MM.1S (cell line): ENCODE measurements at regions not wholly inside any gene's neighbourhood (a gene's known extent, or its start where the extent isn't known, plus 50 kb on each side); places are given as distances from the start of the nearest gene placed in this dataset.

ENCODE experiments used
- DNase-seq: peaks from one replicate; pipeline ENCODE4 v3.0.0-alpha.2; 2015
- H2AFZ ChIP-seq: fragments of 300-600 bp; sonication (generic); 2 replicates; pipeline ENCODE4 v1.6.0; 2016; ENCODE audit warnings: antibody characterized with exemption, low read length
- H3F3A ChIP-seq: fragments of 300-600 bp; sonication (generic); 2 replicates; pipeline ENCODE4 v1.6.1; 2016; ENCODE audit warnings: mild to moderate bottlenecking, antibody characterized with exemption, low read length, moderate library complexity, mixed read lengths; ENCODE audit not compliant: insufficient read depth
- H3K27ac ChIP-seq: fragments of 300-600 bp; sonication (generic); 2 replicates; pipeline ENCODE4 v1.5.1; 2016; ENCODE audit warnings: mild to moderate bottlenecking, low read length
- H3K27me3 ChIP-seq: fragments of 300-600 bp; sonication (generic); replicated peaks from 2 replicates; pipeline ENCODE4 v1.6.0; 2016; ENCODE audit warnings: low read length; ENCODE audit not compliant: insufficient read depth
- H3K36me3 ChIP-seq: fragments of 300-600 bp; sonication (generic); replicated peaks from 2 replicates; pipeline ENCODE4 v1.6.1; 2016; ENCODE audit warnings: mild to moderate bottlenecking, low read length, mixed read lengths; ENCODE audit not compliant: insufficient read depth
- H3K4me1 ChIP-seq: fragments of 300-600 bp; sonication (generic); 2 replicates; pipeline ENCODE4 v1.6.1; 2016; ENCODE audit warnings: low read length, mixed read lengths
- H3K4me2 ChIP-seq: fragments of 300-600 bp; sonication (generic); 2 replicates; pipeline ENCODE4 v1.6.0; 2016; ENCODE audit warnings: low read depth, low read length
- H3K4me3 ChIP-seq: fragments of 300-600 bp; sonication (generic); 2 replicates; pipeline ENCODE4 v1.5.1; 2016; ENCODE audit warnings: low read length, mixed read lengths
- H3K79me2 ChIP-seq: fragments of 300-600 bp; sonication (generic); 2 replicates; pipeline ENCODE4 v1.6.1; 2016; ENCODE audit warnings: mixed run types, low read length, mixed read lengths
- H3K9ac ChIP-seq: fragments of 300-600 bp; sonication (generic); 2 replicates; pipeline ENCODE4 v1.6.1; 2016; ENCODE audit warnings: low read length, mixed read lengths
- H3K9me2 ChIP-seq: fragments of 300-600 bp; sonication (generic); replicated peaks from 2 replicates; pipeline ENCODE4 v1.6.1; 2016; ENCODE audit warnings: mild to moderate bottlenecking, low read length, mixed read lengths; ENCODE audit not compliant: insufficient read depth
- H3K9me3 ChIP-seq: fragments of 300-600 bp; sonication (generic); replicated peaks from 2 replicates; pipeline ENCODE4 v1.6.1; 2016; ENCODE audit warnings: mild to moderate bottlenecking, low read length, mixed read lengths; ENCODE audit not compliant: insufficient read depth
- H4K20me1 ChIP-seq: fragments of 300-600 bp; sonication (generic); 2 replicates; pipeline ENCODE4 v1.6.1; 2016; ENCODE audit warnings: mild to moderate bottlenecking, low read length, moderate library complexity, mixed read lengths; ENCODE audit not compliant: insufficient read depth
- EZH2 ChIP-seq: fragments of 300-600 bp; sonication (generic); optimal IDR thresholded peaks from 2 replicates; pipeline ENCODE3; 2017; ENCODE audit warnings: low read depth, mild to moderate bottlenecking, antibody characterized with exemption, low read length, mixed read lengths
- EZH2phosphoT487 ChIP-seq: fragments of 300-600 bp; sonication (generic); IDR thresholded peaks from 2 replicates; pipeline ENCODE4 v1.6.1; 2018; ENCODE audit warnings: antibody characterized with exemption, low read length
- TF ChIP-seq, protein P1 (sequence below): fragments of 300-600 bp; sonication (generic); IDR thresholded peaks from 2 replicates; pipeline ENCODE4 v1.5.1; 2016; ENCODE audit warnings: antibody characterized with exemption, low read length, mixed read lengths

- Histone ChIP-seq H3K9me2 (no peaks in the 10 kb centered on the region), H3K9ac (no peak overlapping the region), H3K4me2 (no peak overlapping the region), H3F3A (no peaks in the 10 kb centered on the region), H2AFZ (no peak overlapping the region), H3K27me3 (no peaks in the 10 kb centered on the region), H3K79me2 (no peaks in the 10 kb centered on the region), H3K27ac (no peak overlapping the region), H3K4me3 (no peak overlapping the region), H3K36me3 (no peaks in the 10 kb centered on the region), H4K20me1 (no peaks in the 10 kb centered on the region), H3K9me3 (no peaks in the 10 kb centered on the region), H3K4me1 (no peaks in the 10 kb centered on the region)
- TF ChIP-seq EZH2 (no peak), EZH2phosphoT487 (no peak)
- TF ChIP-seq, protein P1, sequence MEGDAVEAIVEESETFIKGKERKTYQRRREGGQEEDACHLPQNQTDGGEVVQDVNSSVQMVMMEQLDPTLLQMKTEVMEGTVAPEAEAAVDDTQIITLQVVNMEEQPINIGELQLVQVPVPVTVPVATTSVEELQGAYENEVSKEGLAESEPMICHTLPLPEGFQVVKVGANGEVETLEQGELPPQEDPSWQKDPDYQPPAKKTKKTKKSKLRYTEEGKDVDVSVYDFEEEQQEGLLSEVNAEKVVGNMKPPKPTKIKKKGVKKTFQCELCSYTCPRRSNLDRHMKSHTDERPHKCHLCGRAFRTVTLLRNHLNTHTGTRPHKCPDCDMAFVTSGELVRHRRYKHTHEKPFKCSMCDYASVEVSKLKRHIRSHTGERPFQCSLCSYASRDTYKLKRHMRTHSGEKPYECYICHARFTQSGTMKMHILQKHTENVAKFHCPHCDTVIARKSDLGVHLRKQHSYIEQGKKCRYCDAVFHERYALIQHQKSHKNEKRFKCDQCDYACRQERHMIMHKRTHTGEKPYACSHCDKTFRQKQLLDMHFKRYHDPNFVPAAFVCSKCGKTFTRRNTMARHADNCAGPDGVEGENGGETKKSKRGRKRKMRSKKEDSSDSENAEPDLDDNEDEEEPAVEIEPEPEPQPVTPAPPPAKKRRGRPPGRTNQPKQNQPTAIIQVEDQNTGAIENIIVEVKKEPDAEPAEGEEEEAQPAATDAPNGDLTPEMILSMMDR: no peak
- no peak for DNase-seq
These were observed 110.3 kb downstream of the UCHL1 start for GRCh38 chr4:41366911-41367517.

- TF ChIP-seq, protein P1: no peak
- TF ChIP-seq EZH2phosphoT487 (no peak), EZH2 (no peak)
- no peak overlapping the region for H3K4me2 ChIP-seq
- H3K9me3 ChIP-seq: no peaks in the 10 kb centered on the region
- no peak overlapping the region for H3K27ac ChIP-seq
- no peaks in the 10 kb centered on the region for H3F3A ChIP-seq
- no peaks in the 10 kb centered on the region for H3K36me3 ChIP-seq
- no peak overlapping the region for H2AFZ ChIP-seq
- no peaks in the 10 kb centered on the region for H3K9me2 ChIP-seq
- no peaks in the 10 kb centered on the region for H3K79me2 ChIP-seq
- H3K4me3 ChIP-seq: no peak overlapping the region
- H4K20me1 ChIP-seq: no peaks in the 10 kb centered on the region
- no peak for DNase-seq
- no peaks in the 10 kb centered on the region for H3K27me3 ChIP-seq
- no peaks in the 10 kb centered on the region for H3K4me1 ChIP-seq
- H3K9ac ChIP-seq: no peak overlapping the region
These were observed 113.0 kb downstream of the UCHL1 start for GRCh38 chr4:41369680-41370079.

DNA sequence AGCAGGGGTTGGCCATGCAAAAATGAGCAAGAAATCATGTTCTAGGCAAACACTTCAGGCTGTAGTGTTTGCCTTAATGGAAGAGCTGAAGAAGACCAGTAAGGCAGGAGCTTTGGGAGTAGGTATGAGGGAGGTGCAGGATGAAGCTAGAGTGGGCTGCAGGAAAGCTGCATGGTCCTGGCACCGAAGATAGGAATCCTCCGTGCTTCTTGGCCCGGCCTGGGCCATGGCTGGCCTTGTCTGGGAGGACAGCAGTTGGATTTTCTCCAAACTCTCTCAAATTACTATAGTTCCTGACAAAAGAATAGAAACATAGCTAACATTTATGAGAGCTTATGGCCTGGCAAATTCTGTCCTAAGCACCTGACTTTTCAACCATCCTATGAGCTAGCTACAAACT, 116.5 kb downstream of the UCHL1 start:
- Histone ChIP-seq H3K27me3 (no peaks in the 10 kb centered on the region), H3K9me3 (no peaks in the 10 kb centered on the region), H3K4me1 (no peaks in the 10 kb centered on the region), H2AFZ (no peak overlapping the region), H3K4me3 (no peak overlapping the region), H3K4me2 (no peak overlapping the region), H3K36me3 (no peaks in the 10 kb centered on the region), H3K27ac (no peak overlapping the region), H3F3A (no peaks in the 10 kb centered on the region), H3K9ac (no peak overlapping the region), H3K79me2 (no peaks in the 10 kb centered on the region), H3K9me2 (no peaks in the 10 kb centered on the region), H4K20me1 (no peaks in the 10 kb centered on the region)
- DNase-seq: no peak
- no peak for TF ChIP-seq EZH2phosphoT487
- TF ChIP-seq EZH2: no peak
- TF ChIP-seq, protein P1: no peak
